HG03103 (cell line): ENCODE measurements at regions not wholly inside any gene's neighbourhood (a gene's known extent, or its start where the extent isn't known, plus 50 kb on each side); places are given as distances from the start of the nearest gene placed in this dataset.
"Not testable (repeated sequence)": the region's sequence is repeated elsewhere in the genome, so short reads cannot be mapped to it uniquely, and the experiment has no call there.

Experiments
- ATAC-seq: cut with Tn5 transposase; IDR thresholded peaks from one replicate; pipeline ENCODE4 v1.9.1; 2021; ENCODE audit warnings: low read depth; ENCODE audit not compliant: unreplicated experiment

GRCh38 chr13:44141725-44142539 lies 231.7 kb upstream of the SERP2 start:
- peak; percentile 98 for ATAC-seq

DNA sequence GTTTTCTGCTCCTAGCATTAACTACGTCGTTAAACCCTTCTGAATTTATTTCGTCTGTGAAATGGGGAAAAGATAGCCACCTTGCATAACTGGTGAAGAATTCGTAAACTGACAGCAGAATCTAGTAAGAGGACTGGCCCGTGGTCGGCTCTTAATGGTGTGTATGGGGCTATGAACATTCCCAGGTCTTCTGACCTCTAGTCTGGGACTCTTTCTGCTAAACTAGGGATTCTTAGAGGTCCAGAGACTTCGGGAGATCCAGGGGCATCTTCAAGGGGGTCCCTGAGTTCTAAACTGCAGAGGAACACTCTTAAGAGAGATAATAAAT lies 231.1 kb upstream of the SERP2 start:
- ATAC-seq: no peak

- no peak for ATAC-seq
Observed at GRCh38 chr13:44142941-44143665, 230.5 kb upstream of the SERP2 start.

DNA sequence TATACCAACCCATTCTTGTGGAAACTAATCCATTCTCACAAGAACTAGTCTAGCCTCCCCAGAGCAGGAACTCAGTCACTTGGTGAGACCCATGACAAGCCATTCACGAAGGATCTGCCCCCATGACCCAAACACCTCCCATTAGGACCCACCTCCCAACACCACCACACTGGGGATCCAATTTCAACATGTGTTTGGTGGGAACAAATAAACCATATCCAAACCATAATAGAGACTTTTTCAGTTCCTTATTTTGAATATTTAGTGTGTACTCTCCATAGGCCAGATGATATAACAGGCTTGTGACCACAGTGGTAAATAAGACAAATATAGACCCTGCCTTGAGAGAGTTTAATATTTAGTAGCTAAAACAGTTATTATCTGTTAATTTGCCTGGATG lies 227.5 kb upstream of the SERP2 start:
- ATAC-seq: no peak

DNA sequence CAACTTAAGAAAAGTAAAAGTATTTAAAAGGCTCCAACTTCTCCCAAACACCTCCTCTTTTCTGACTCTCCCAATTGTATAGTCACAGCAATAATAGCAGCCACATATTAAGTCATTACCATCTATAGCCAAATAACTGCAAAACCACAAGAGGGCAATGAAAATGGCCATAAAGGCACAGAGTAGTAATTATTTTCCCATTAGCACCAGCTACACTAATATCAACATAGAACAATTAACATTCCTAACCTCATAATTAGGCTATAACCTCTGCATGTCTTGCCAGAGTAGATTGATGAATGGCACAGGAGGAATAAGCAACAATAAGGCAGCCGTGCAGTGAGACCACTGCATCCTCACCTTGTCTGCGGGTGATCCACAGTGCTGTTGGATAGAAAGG lies 226.4 kb upstream of the SERP2 start:
- ATAC-seq: no peak

GRCh38 chr13:44147648-44148047 lies 226.0 kb upstream of the SERP2 start:
- no peak for ATAC-seq

DNA sequence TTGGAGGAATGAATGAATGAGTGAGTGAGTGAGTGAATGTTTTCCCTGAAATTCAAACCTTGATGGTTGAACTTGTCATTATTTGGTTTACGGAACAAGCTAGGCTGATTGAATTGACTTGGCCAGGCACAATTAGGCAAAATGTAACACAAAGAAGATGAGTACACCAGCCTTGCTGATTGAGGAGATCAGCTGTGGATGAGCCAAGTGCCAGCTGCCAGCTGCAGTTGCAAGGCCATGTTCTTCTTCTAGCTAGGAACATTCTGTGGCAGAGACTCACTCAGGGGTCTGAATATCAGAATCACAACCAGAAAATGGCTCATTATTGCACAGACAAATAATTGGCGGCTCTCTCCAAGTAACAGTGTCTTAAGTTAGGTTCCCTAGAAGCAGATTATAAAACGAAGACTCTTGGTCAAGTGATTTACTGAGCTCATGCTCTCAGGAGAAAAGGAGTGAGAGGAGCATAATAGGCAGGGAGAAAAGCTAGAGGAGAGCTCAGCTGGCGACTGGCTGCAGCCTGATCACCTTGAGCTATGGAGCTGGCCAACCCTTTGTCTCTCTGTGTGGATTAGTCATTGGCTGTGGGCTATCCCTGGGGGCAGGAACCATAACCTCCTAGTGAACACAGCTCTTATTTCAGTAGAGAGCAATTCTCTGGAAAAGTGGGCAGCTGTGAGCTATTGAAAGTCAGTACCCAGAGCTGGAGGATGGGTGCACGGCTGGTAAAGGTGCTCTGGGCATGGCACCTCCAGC lies 225.3 kb upstream of the SERP2 start:
- ATAC-seq: no peak

DNA sequence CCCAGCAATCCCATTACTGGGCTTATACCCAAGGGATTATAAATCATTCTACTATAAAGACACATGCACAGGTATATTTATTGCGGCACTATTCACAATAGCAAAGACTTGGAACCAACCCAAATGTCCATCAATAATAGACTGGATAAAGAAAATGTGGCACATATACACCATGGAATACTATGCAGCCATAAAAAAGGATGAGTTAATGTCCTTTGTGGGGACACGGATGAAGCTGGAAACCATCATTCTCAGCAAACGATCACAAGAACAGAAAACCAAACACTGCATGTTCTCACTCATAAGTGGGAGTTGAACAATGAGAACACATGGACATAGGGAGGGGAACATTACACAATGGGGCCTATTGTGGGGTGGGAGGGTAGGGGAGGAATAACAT lies 224.4 kb upstream of the SERP2 start:
- ATAC-seq: not testable (repeated sequence)

GRCh38 chr13:44149821-44150220 lies 223.8 kb upstream of the SERP2 start:
- no peak for ATAC-seq

- ATAC-seq: no peak
Observed at GRCh38 chr13:44151474-44151873, 222.2 kb upstream of the SERP2 start.

- no peak for ATAC-seq
Observed at GRCh38 chr13:44153496-44153895, 220.1 kb upstream of the SERP2 start.

DNA sequence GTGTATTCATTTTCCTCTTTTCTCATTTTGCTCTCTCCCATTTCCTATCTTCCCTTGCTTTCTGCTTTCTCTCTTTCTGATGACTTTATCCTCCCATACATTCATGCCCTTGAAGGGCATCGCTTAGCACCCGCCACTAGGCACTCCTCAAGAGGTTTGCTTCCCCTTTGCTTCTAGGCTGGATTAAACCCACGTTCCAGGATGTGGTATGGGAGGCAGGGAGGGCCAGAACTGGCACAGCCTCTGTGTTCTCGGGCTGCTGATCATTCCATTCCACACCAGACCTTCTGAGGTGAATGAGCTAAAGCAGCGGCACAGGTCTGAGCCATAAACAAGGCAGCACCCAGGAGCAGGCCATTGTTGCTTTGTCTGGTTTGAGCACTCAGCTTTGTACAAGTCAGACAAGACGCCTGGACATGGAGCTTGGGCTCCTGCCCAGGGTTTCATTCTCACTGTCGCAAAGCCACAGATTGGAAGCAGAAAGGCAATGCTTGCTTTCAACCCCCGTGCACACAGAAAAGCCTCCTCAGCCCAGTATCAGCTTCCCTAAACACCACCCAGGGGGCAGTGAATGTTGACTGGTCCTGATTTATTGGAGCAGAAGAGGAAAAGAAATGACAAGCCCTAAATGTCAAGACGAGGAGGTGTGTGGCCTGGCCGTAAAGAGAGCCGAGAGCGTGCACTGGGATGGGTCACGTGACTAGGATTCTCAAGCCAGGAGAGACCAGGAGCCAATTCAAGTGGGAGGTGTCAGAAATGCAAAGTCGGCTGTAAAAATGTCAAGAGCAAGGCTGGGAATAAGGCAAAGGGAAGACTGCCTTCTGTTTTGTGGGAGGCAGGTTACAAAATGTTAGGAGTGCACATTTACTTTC lies 218.0 kb upstream of the SERP2 start:
- ATAC-seq: no peak

DNA sequence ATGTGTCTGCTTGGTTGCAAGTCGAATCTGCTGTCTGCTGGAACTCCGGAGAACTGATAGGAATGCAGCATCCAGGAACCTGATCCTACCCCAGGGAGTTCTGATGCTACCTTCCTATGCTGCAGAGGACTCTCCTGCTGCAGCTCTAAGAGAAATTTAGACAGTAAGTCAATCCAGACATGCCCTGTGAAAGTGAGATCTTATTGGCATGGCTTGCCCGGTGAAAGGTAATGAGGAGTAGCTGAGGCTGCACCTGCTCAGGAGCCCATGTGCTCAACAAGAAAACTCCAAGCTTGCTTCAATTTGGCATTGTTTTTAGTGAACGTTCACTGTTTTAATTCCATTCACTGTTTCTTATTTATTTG lies 217.3 kb upstream of the SERP2 start:
- no peak for ATAC-seq

DNA sequence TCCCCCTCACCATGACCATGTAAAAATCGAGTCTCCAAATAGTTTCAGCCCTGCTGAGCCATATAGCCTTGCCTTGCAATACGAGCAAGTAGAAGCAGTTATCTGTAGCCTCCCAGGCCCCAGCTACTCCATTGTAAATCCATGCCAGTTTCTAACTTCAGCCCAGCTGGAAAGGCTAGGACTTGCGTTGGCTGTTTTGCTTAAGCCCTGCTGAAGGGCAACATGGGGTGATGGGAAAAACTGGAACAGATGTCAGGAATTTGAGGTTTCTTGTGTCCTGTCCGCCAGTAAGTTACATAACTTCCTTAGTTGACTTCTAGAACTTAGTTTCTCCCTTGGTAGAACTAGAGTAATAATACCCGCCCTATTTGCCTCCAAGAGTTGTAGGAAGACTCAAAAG lies 216.0 kb upstream of the SERP2 start:
- no peak for ATAC-seq

DNA sequence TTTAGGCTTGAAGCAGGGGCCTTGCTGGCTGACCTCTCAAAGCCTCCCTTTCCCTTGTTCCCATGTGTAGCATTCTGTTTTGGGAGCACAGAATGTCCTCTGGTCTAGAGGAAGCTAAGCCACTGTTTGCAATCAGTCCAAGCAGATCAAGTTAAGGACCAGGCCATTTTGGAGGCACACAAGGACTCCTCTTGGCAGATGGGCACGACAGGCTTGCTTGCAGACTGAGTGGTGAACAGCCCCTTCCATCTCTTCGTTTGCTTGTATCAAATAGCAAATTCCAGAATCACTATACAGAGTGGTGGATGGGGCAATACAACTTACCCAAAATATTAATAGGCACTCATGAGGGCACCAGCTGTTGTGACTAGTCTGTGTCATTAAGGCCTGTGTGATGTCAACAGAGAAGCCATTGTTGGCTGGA lies 215.5 kb upstream of the SERP2 start:
- ATAC-seq: no peak

DNA sequence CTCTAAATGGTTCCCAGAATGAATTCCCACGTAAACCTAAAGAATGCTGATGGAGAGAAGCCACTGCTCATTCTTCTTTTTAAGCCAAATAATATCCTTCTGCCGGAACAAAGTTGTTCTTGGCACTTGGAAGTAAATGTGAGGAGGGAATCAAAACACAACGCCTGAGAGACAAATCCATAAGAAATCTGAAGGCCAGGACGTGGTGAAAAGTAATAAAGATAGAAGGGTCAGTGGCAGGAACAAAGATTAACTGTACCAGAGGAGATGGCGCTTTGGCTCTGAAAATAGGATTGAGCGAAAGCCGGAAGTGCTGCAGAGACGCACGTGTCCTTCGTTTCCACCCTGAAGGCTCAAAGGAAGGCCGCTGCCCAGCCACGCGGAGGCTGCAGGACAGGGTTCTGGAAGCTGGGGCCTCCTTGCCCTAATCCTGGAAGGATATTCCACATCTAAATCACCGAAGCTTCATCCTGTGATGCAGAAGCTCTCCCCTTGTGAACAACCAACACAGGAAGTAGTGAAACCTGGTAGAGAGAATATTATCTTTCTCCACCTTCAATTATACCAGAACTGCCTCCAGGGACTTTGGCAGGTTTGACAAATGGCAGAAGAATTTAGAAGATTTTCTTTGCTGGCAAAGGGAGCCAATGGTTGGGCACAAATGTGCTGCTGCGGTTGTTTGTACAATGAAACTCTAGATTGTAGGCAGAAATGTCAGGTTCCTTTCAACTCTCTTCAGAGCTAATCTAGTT lies 214.6 kb upstream of the SERP2 start:
- ATAC-seq: no peak

GRCh38 chr13:44159633-44160279 lies 213.9 kb upstream of the SERP2 start:
- no peak for ATAC-seq

DNA sequence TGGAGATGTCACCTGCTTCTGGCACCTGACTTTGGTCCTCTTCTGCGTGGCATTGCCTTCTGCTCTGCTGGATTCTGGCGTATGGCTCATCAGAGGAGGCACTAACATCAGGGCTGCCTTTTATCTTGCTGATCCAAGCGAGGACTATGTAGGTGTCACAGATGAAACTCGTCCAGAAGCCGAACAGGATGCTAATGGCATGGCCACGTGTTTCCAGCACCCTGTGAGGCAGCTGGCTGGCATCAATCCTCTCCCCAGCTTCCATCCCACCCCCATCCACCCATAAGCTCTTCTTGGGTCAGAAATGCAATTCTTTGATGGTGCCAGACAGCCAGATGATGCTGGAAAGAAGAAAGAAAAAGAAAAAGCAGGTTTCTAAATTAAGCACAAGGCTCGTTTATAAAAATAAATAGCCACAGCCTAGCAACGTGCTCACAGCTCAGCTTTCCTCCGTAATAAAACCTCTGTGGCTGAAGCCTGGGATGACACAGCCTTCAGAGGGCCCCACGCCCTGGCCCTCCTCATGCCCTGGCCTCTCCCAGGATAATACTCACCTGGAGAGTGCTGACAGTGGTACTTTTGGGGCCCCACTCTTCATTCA lies 212.9 kb upstream of the SERP2 start:
- ATAC-seq: no peak

DNA sequence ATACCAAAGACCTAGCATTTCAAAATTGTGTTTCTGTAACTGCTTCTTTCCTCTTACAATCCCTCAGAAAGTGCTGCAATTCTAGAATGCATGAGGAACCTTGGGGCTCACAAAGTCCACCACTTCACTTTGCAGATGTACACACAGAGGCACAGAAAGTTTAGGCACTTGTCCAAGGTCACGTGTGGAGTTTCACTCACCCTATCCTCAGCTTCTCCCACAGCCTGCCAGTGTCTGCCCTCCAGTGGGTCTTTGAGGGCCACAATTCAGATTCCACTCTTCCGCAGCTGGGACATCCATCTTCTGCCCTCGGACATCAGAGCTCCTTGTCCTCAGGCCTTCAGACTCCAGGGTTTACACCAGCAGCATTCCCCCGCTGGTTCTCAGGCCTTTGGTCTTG lies 210.5 kb upstream of the SERP2 start:
- no peak for ATAC-seq
